ENCODE measurements at regions not wholly inside any gene's neighbourhood (a gene's known extent, or its start where the extent isn't known, plus 50 kb on each side); places are given as distances from the start of the nearest gene placed in this dataset.
A peak's percentile ranks its signal among the peaks of the same experiment; 100 is the strongest.

DNA sequence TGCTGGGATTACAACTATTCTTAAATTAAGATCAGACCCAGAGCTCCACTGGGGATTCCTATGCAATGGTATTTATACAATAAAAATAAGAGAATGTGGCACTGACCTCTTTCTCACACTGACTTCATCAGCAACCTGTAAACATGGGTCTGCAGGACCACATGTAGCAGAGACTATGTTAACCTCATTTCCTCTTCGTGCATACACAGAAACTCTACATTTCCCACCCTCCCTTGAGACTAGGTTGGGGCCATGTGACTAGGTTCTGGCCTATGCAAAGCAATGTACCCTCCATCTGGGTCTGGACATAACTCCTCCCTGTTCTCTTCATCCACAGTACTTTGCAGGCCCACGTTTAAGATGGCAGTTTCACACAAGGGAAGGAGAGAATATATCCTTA lies 514.4 kb upstream of the CHAC2 start:
- Histone ChIP-seq H3K36me3 (ENCODE audit: low read depth) (no peaks in the 10 kb centered on the region), H3F3A (ENCODE audit: insufficient read depth, low read depth) (no peaks in the 10 kb centered on the region), H2AFZ (no peak overlapping the region), H3K27me3 (ENCODE audit: insufficient read depth, low read depth) (no peaks in the 10 kb centered on the region), H3K27ac (no peak overlapping the region), H3K79me2 (ENCODE audit: low read depth) (no peaks in the 10 kb centered on the region), H3K9me2 (ENCODE audit: insufficient read depth) (no peaks in the 10 kb centered on the region), H3K4me3 (no peak overlapping the region), H3K4me1 (replicated peaks; ENCODE audit: insufficient read depth) (peaks cover 11% of the 10 kb centered on the region), H3K9me3 (ENCODE audit: insufficient read depth, low read depth) (no peaks in the 10 kb centered on the region), H4K20me1 (ENCODE audit: insufficient read depth) (0 out of 2 replicates have a peak, but pooled peaks cover 3% of the 10 kb centered on the region), H3K4me2 (no peak overlapping the region)
- CTCF ChIA-PET, result no interaction called here
- intact Hi-C loops (cut with micrococcal nuclease; ENCODE audit: unreplicated experiment), result loop anchor here (2.0 kb wide), 1 partner anchor 32 kb away; no protein-coding TSS in a partner anchor
- BruUV-seq (replicated peaks), result no TSS peak
- TF ChIP-seq EZH2 (IDR thresholded peaks at IDR 0.05; ENCODE audit: low read depth), result no peak
- TF ChIP-seq, protein P1, sequence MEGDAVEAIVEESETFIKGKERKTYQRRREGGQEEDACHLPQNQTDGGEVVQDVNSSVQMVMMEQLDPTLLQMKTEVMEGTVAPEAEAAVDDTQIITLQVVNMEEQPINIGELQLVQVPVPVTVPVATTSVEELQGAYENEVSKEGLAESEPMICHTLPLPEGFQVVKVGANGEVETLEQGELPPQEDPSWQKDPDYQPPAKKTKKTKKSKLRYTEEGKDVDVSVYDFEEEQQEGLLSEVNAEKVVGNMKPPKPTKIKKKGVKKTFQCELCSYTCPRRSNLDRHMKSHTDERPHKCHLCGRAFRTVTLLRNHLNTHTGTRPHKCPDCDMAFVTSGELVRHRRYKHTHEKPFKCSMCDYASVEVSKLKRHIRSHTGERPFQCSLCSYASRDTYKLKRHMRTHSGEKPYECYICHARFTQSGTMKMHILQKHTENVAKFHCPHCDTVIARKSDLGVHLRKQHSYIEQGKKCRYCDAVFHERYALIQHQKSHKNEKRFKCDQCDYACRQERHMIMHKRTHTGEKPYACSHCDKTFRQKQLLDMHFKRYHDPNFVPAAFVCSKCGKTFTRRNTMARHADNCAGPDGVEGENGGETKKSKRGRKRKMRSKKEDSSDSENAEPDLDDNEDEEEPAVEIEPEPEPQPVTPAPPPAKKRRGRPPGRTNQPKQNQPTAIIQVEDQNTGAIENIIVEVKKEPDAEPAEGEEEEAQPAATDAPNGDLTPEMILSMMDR (conservative IDR thresholded peaks at IDR 0.05), result no peak
- no peak for DNase-seq
- POLR2A ChIA-PET (ENCODE audit: unreplicated experiment), result no interaction called here

DNA sequence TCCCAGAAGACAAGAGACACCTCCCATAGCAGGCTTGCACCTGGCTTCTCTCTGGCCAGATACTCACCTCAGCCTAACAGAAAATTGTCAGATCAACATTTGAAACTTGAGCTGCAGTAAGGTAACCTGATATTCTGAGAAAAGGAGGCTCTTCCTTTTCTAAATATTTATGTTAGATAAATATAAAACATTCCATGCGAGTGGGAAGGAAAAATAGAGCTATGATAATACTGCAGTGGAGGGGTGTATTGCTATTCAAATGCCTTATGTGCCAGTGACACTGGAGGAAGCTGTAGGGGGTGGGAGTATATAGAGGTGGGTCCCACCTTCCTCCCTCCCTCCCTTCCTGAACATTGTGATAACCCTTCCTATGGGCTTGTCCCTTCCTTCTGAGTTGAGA lies 515.5 kb upstream of the CHAC2 start:
- CTCF ChIA-PET, result interaction anchor here (0.6 to 0.8 kb wide), 3 partner anchors 17 to 37 kb away, joined by 3 read pairs; no protein-coding TSS in a partner anchor
- H3K27ac ChIP-seq, result peak overlapping the region; percentile 39; the same call in 1 of the 2 replicates
- no peak for TF ChIP-seq EZH2 (IDR thresholded peaks at IDR 0.05; ENCODE audit: low read depth)
- TF ChIP-seq, protein P1 (conservative IDR thresholded peaks at IDR 0.05), result no peak
- H3K27me3 ChIP-seq (ENCODE audit: insufficient read depth, low read depth), result no peaks in the 10 kb centered on the region
- H2AFZ ChIP-seq, result 0 out of 2 replicates have a peak overlapping the region, but pooled peaks have one; percentile 3
- intact Hi-C loops (cut with micrococcal nuclease; ENCODE audit: unreplicated experiment), result loop anchor here (1.0 to 2.0 kb wide), 2 partner anchors 33 to 152 kb away; no protein-coding TSS in a partner anchor
- no TSS peak for BruUV-seq (replicated peaks)
- no peaks in the 10 kb centered on the region for H3K36me3 ChIP-seq (ENCODE audit: low read depth)
- peak; percentile 28 to 58 for DNase-seq
- H3F3A ChIP-seq (ENCODE audit: insufficient read depth, low read depth), result no peaks in the 10 kb centered on the region
- peak overlapping the region; percentile 6 for H3K4me2 ChIP-seq
- H3K9me2 ChIP-seq (ENCODE audit: insufficient read depth), result no peaks in the 10 kb centered on the region
- peaks cover 11% of the 10 kb centered on the region for H3K4me1 ChIP-seq (replicated peaks; ENCODE audit: insufficient read depth)
- POLR2A ChIA-PET (ENCODE audit: unreplicated experiment), result interaction anchor here (0.5 to 0.7 kb wide), 2 partner anchors 16 to 121 kb away, joined by 4 to 6 read pairs; no protein-coding TSS in a partner anchor
- no peaks in the 10 kb centered on the region for H3K9me3 ChIP-seq (ENCODE audit: insufficient read depth, low read depth)
- no peaks in the 10 kb centered on the region for H3K79me2 ChIP-seq (ENCODE audit: low read depth)
- 0 out of 2 replicates have a peak, but pooled peaks cover 3% of the 10 kb centered on the region for H4K20me1 ChIP-seq (ENCODE audit: insufficient read depth)
- H3K4me3 ChIP-seq, result no peak overlapping the region

DNA sequence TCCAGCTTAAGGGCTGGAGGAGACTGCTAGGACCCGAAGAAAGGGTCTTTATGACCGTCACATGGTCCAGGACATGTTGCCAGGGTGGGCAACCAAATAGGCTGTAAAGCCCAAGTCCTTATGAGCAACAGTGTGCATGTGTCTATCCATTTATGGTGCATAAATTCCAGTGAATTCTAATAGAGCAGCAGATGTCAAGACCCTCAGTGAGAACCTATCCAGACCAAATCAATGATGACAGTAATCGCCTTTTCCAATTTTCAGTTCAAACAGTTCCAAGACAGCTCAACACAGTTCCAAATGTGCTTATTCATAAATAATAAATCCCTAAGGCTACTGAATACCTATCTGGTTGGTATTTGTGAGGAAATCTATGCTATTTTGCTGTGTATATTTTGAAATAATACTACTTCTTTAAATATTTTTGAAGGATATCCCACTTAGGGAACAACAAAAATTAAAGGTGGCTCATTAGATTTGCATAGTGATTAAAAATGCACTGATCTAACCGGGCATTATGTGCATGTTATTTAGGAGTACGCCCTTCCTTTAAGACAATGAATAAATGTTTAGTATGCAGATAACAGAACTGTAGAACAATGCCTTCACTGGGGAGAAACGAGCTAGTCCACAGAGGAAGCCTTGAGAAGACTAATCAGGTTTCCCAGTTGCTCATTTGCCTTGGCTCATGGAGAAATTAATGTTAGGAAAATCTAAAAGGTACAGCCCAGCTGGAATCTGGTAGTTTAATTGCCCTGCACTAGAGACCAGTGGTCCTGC lies 519.5 kb upstream of the CHAC2 start:
- Histone ChIP-seq H3K9me3 (ENCODE audit: insufficient read depth, low read depth) (no peaks in the 10 kb centered on the region), H4K20me1 (ENCODE audit: insufficient read depth) (no peaks in the 10 kb centered on the region), H3F3A (ENCODE audit: insufficient read depth, low read depth) (no peaks in the 10 kb centered on the region), H3K4me2 (no peak overlapping the region), H2AFZ (no peak overlapping the region), H3K27ac (no peak overlapping the region), H3K4me1 (replicated peaks; ENCODE audit: insufficient read depth) (peaks cover 11% of the 10 kb centered on the region), H3K4me3 (no peak overlapping the region), H3K27me3 (ENCODE audit: insufficient read depth, low read depth) (no peaks in the 10 kb centered on the region), H3K79me2 (ENCODE audit: low read depth) (no peaks in the 10 kb centered on the region), H3K9me2 (ENCODE audit: insufficient read depth) (no peaks in the 10 kb centered on the region), H3K36me3 (ENCODE audit: low read depth) (no peaks in the 10 kb centered on the region)
- CTCF ChIA-PET, result no interaction called here
- TF ChIP-seq, protein P1 (conservative IDR thresholded peaks at IDR 0.05), result no peak
- TF ChIP-seq EZH2 (IDR thresholded peaks at IDR 0.05; ENCODE audit: low read depth), result no peak
- no TSS peak for BruUV-seq (replicated peaks)
- no peak for DNase-seq
- POLR2A ChIA-PET (ENCODE audit: unreplicated experiment), result no interaction called here
- intact Hi-C loops (cut with micrococcal nuclease; ENCODE audit: unreplicated experiment), result no loop called here

Data from PC-9 (cell line).